GM18867 (cell line): ENCODE measurements at regions not wholly inside any gene's neighbourhood (a gene's known extent, or its start where the extent isn't known, plus 50 kb on each side); places are given as distances from the start of the nearest gene placed in this dataset.

ENCODE experiments used
- ATAC-seq: cut with Tn5 transposase; IDR thresholded peaks from one replicate; pipeline ENCODE4 v1.9.1; 2021; ENCODE audit warnings: mild to moderate bottlenecking, moderate library complexity; ENCODE audit not compliant: unreplicated experiment

DNA sequence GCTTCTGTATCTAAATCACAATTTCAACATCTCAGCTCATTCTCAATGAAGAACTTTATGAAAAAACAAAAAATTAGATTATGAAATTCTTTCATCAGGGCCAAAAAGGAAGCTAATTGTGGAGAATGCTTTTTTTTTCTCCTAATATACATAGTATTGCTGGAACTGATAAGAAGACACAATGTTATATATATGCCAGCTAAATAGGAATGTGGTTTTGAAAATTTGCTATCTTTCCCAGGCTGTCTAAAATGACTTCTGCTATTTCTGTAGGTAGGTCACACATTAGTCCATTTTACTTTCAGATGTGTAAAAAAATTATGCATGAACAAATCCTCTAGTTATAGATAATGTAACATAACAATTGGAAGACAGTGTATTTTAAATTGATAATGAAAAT is 732.9 kb downstream of the RWDD3 start:
- no peak for ATAC-seq

DNA sequence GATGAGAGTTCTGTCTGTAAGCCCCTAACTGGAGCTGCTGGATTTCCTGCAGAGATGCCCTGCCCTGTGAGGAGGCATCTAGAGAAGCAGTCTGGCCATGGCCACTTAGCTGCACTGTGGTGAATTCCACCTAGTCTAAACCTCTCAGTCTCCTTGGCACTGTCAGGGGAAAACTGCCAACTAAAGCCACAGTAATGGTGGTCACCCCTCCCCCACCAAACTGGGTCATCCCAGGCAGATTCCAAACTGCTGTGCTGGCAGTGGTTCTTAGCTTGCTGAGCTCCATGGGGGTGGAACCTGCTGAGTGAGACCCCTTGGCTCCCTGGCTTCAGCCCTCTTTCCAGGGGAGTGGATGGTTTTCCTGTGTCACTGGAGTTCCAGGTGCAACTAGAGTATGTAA is 740.6 kb downstream of the RWDD3 start:
- ATAC-seq: no peak

DNA sequence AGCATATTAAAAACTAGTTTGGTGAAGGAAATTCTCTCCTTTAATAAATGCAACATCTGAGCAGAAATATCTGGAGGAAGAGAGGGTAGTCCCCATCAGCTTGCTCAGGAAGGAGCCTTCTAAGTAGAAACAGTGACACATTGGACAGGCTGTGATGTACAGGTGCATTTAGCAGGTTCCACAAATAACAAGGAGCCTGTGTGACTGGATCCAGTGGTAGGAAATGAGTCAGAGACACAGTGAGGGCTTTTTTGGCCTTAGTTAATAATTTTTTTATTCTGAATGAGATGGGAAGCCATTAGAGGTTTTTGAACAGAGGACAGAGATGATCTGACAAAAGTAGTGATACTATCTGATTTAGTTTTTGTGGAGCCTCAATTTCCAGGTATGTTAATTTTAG is 738.9 kb upstream of the PTBP2 start:
- ATAC-seq: no peak

DNA sequence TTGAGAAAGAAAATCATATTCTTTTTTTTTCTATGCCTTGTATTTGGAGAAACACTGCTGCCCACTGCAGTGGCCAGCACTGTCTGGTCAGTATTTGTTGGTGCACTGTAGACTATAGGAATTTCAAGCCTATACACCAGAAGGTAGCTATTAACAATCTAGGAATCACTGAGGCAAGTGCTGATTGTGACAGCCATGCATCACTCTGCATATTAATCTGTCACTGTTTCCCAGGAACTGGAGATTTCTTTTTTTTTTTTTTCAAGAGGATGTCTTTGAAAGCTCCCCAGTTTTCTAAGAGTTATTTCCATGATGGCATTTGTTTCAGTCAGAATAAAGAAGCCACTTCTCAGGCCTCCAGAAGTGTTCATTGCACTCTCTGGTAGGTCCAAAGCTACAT is 737.8 kb upstream of the PTBP2 start:
- no peak for ATAC-seq

DNA sequence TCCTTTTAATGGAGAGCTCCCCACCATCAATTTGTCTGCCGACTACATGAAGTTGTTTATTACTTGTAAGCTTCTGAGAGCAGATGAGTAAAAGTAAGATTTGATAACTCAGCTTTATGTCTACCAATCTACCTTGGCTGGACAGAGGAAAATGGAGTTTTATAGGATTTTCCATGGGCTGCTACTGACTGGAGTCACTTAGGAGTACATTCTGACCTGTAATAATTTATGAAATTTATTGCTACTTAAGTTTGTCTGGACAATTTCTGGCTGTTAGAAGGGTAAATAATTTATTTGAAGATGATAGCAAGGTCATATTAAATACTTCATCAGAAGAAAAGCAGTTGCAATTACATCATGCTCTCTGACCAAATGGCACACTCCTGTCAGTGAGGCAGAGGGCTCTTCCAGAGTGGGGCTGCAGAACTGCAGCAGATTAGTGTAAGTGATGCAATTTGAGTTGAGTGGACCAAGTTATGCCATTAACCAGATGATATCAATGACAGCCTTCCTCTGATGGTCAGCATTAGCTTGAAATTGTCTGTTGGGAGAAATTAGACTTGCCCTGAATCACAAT is 736.7 kb upstream of the PTBP2 start:
- no peak for ATAC-seq

DNA sequence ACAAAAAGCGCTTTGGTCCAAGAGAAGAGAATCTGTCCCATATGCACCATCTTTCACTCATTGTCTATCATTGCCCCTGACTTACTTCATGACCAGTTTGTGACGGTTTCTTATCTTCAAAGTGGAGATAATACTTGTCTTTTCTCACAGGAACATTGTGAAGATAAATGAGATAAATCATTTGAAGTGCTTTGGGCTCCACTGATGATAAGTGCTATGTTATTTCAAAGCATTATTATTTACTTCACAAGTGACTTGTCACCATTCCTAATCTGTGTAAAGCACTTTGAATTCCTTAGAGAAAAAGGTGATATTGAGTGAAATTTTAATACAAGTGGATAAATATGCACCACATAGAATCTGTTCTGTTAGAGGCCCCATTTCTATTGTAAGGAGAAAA is 731.6 kb upstream of the PTBP2 start:
- no peak for ATAC-seq

DNA sequence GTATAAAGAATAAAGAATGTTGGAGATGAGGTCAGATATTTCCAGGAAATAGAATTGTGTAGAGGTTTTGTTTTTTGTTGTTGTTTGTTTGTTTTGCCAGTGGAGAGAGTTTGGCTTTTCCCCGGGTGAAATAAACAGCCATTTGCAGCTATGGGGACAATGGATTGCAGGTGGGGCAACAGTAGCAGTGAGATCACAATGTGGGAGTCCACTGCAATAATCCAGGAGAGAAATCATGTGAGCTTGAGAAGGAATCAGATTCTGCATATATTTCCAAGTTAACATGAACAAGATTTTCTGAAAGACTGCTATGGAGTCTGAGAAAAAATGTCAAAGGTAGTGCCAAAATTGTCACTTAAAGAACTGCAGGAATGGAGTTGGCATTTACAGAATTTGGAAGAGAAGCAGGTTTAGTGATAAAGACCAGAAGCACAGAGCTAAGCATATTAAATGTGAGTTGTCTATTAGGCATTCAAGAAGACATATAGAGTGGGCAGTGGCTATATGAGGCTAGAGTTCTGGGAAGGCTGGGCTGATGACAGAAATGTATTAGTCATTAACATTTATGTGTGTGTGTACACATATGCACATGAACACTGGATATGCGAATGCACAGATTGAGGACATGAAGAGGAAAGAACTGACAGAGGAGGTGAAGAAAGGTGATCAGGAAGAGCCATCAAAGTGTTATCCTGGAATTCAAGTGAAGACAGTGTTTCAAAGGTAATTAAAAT is 729.6 kb upstream of the PTBP2 start:
- ATAC-seq: no peak

DNA sequence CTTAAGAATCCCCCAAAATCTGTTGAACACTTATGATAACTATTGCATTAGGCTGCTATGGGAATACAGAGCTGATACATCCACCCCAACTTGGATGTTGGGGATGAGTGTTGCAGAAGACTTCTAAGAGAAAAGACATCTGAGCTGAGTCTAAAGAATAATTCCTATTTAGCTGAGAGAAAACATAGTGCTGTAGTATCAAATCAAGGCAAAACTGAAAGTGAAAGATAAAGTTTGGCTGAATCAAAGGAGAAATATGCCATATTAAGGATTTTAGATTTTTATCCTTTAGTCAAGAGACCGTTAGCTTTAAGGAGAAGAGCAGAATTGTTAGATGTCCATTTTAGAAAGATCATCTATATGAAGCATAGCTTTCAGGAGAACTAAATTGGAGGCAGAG is 726.9 kb upstream of the PTBP2 start:
- no peak for ATAC-seq

DNA sequence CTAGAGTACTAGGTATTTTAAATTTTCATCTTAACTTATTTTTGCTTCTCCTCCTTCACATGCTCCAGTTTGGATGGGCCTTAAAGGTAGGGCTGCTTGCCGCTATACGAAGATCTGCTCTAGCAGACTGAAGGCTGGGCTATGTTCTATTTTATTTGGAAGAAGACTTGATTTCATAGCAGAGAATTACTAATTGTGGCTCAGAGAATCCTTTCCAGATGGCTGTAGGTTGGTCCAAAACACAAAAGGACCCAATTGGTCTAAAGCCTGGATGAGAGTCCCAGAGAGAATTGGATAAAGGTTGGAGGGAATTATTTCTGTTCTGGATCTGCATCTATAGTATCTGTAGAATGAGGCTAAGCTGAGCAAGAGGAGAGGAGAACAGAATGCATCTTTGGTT is 719.4 kb upstream of the PTBP2 start:
- no peak for ATAC-seq

DNA sequence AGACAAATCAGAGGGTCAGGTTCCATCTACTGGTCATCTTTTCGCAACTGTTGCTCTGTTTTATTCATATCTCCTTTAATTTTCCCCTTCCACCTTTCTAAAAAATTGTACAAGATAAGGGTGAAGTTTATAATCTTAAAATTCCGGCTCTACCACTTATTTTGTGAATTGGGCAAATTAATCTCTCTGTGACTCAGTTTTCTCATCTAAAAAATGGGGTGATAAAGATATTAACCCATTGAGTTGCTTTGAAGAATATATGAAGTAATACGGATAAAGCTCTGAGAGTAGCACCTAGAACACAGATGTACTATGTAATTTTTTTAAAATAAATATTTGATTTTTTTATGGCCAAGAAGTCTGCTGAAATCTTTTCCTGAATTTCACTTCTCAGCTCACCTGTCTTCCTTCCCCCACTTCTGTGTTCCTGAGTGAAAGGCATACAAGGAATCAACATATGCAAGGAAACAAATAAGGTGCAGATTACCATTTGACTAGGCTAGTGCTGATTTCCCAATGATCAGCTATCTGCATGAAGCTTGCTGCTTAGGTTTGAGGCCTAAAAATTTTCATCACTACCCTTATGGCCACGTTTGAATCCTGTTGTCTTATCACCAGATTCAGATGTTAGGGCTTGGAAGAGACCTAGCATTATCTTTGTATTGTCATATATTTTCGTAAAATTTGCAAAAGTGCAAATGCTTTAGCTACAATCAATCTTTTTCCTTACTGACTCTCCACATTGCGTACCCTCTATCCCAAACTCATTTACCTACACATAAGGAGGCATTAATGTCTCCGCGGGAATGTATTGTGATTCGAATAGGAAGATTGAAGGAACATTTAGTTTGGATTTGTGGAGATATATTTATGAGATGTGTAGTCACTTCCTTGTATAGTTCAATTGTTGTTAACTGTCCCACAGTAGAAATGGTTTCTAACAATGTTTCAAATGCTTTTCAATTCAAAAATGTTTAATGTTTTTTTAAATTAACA is 718.3 kb upstream of the PTBP2 start:
- ATAC-seq: no peak

DNA sequence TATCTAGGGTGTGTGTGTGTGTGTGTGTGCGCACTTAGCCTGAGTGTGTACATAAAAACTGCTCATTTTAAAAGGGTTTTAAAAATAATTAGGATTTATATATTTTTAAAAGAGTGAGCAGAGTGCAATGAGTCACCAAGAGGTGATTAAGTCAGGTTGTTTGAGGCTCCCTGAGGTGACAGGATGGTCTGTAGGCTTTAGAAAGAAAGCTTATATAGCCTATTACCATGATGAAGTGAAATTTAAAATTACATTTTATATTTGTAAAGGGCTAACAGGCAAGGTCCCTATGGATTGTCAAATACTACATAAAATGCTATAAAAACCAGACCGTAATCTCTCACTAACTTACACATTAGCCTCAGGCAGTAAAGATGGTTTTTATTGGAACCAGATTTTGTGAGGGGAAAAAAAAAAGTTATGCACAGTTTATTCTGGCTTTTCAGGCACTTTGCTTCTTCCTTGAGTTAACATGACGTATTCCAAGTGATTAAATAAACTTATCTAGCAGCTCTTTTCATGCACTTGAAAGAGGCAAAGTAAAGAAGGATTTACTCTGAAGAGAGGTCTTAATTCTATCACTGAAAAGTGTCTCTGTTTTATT is 711.7 kb upstream of the PTBP2 start:
- no peak for ATAC-seq

DNA sequence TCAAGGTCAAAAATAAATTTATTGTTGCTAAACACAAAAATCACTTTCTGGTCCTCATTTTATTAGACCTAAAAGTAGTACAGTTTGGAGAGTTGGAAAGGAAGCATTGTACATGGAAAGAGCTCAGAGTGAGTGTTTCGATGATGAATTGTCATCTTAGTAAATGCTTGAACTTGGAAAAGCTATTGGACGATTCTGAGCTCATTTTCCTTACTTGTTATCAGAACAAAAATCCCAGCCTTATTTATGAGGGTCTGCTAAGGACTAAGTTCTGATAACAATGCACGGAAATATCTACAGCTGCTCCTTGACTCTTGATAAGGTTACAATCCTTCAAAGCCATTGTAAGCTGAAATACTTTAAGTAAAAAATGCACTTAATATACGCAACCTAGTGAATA is 710.0 kb upstream of the PTBP2 start:
- ATAC-seq: no peak

DNA sequence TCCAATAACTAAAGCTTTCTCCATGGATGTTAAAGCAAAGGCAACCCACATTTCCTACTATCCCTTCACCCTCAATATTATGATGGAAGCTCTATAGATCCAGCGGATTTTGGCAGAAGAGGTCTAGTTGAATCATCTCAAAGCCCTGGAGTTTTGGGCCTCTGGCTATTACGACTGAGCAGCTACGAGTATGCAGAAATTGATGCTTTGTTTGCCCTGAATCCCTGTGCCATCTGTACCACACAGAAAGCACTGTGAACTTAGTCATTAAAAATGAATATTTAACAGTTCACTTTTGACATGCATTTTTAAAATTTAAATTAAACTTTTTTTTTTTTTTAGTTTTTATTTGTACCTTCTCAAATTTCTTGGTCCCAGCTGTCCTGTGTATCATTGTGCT is 705.4 kb upstream of the PTBP2 start:
- no peak for ATAC-seq

DNA sequence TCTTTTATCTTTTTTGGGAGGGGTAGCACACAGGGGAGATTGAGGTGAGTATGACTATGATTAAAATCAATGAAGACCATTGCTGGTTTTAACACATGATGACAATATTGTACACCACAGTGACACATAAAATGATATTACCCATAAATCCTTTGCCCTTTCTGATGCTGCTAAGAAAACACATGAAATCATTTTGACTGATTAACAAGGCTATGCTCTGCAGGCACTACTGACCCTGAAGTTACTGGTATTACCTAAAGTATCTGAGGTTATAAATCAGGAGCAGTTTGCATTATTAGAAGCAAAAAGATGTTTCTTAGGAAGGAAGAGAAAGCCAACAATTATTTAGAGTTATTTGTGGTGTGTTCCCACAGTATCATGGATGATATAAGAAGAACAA is 701.2 kb upstream of the PTBP2 start:
- no peak for ATAC-seq

DNA sequence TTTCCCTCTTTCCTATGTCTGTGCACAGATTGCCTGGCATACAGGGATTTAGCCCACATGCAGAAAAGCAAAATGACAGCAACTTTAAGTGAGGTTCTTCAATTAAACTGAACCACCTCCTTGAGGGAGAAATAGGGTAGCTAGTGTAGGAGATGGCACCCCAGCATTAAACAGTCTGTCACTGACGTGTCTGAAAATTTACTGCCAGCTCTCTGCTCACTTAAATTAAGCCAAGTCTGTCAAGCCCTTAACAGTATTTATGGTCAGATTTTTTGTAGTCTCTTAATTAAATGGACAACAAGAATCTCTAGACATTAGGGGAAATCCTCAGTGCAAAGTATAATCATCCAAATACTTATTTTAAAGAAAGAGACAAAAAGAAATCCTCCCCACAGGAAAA is 696.5 kb upstream of the PTBP2 start:
- no peak for ATAC-seq

DNA sequence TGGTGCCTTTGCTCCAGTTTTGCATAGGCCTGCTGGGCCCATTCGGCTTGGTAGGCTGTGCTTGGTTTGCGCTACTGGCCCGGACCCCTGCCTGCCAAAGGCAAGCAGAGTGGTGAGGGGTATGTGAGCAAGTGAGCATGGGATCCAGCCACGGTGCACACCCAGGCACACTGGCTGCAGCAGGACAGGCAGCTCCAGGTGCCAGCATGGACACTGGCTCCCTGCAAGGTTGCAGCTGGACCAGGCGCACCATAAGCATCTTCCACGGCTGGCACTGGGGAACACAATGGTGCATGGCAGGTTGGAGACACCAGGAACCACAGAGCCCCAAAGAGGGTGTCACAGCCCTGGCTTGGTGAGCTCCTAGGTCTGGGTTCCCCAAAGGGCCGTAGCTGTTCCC is 693.5 kb upstream of the PTBP2 start:
- ATAC-seq: no peak

DNA sequence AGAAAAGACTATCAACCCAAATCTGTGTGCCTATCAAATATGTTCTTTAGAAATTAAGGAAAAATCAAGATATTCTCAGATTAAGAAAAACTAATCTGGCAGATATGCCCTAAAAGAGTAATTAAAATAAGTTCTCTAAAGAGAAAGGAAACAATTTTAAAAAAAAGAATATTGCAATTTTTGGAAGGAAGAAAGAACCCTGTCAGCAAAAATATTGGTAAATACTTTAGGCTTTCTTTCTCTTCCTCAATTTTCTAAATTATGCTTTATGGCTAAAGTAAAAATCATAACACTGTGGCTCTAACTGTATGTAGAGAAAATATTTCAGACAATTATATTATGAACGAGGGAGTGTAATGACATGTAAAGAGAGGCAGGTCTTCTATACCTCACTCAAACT is 691.3 kb upstream of the PTBP2 start:
- no peak for ATAC-seq

DNA sequence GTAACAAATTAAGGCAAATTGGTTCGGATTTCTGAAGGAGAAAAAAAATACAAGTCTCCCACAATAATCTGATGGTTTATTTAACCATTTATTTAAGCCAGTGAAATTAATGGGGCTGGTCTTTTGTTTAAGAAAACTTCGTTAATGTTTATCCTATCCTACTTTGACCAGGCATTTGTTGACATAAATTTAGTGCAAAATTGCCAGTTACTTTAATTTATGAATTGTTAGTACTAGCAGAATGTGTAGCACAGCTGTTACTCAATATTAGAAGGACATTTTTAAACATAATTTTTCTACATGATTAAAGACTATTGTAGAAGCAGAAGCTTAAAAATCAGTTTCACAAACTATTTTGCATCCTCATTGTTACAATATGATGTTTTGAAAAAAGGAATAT is 687.6 kb upstream of the PTBP2 start:
- ATAC-seq: no peak

DNA sequence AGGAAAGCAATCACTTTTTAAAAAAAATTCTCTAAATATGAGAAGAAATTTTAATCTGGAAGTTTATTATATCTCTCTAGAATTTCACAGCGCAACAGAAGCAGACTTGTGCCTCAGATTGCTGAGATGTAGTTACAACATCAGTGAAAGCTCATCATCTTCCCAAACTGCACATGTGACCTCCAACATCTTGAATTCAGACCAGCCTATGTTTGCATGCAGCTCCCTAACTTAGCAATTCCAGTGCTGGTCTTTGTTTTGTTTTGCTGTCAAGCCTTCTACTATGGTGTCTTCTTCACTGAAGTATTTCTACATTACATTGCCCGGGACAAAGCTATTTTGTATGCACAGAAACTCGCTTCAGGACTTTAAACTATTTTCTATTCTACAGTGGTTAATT is 684.8 kb upstream of the PTBP2 start:
- ATAC-seq: no peak

DNA sequence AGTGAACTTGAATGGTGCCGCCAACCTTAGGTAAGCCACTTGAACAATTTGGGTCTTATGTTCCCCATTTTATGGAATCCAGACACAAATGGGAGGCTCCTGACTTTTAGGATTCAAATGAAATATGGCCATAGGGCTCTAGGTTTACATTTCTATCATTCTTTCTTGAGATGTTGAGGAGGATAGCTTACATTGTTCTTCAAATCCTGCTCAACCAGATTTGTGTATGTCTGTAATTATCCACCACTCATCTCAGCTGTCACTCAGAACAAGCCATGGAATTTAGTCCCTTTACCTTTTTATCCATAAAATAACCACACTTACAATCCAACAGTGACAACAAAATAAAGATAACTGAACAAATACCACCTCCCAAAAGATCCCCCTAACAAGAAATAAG is 682.9 kb upstream of the PTBP2 start:
- no peak for ATAC-seq

DNA sequence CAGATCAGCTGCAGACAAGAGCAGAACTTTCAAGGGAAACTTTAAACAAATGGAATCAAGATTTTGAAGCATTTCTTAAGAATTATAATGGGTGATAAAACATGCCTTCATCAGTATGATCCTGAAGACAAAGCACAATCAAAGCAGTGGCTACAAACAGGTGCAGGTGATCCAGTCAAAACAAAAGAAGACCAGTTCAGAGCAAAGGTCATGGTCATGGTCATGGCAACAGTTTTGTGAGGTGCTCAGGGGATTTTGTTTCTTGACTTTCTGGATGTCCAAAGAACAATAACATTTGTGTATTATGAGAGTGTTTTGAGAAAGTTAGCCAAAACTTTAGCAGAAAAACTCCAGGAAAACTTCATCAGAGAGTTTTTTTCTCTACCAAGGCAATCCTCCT is 681.7 kb upstream of the PTBP2 start:
- no peak for ATAC-seq

DNA sequence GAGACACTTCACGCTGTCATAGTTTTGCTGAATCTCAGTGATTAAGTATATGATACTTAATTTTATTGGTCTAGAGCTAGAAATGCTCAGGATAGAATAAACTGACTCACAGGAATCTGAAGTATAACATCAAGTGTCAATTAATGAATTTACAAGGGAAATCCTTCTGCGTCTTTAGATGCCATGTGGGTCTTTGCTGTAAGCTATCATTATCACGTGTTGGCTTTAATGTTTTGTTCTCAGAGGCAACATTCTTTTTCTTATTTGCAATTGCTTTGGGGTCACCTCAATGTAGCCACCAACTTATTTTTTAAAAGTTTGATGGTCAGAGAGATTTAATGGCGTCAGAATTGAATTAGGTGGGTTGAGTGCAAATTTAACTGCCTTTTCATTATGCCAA is 680.1 kb upstream of the PTBP2 start:
- ATAC-seq: no peak
